Vagina (tissue), 2 donors: ENCODE measurements at regions not wholly inside any gene's neighbourhood (a gene's known extent, or its start where the extent isn't known, plus 50 kb on each side); places are given as distances from the start of the nearest gene placed in this dataset.

Experiments
- POLR2A ChIP-seq, 2 donors: fragments of 450-650 bp; IDR thresholded peaks; one replicate each; pipeline ENCODE4 v1.6.1; 2017; ENCODE audit warnings: antibody characterized with exemption in 2 of 2, mild to moderate bottlenecking in 2 of 2, moderate library complexity in 2 of 2
- POLR2AphosphoS5 ChIP-seq, 2 donors: sonication (generic); formaldehyde crosslinking; IDR thresholded peaks; one replicate each; pipeline ENCODE4 v1.9.0; 2017; ENCODE audit warnings: antibody characterized with exemption in 2 of 2, mild to moderate bottlenecking in 2 of 2, low read depth in 1 of 2; ENCODE audit not compliant: insufficient read depth in 1 of 2
- TF ChIP-seq, protein P1 (sequence below), 3 experiments: fragments of 450-650 bp in 2 of 3; fragments of 200-600 bp in 1 of 3; sonication (generic) in 1 of 3; IDR thresholded peaks; one replicate each; pipeline ENCODE4 v1.5.1; 2017 to 2019; ENCODE audit warnings: antibody characterized with exemption in 3 of 3, mild to moderate bottlenecking in 2 of 3, moderate library complexity in 2 of 3

DNA sequence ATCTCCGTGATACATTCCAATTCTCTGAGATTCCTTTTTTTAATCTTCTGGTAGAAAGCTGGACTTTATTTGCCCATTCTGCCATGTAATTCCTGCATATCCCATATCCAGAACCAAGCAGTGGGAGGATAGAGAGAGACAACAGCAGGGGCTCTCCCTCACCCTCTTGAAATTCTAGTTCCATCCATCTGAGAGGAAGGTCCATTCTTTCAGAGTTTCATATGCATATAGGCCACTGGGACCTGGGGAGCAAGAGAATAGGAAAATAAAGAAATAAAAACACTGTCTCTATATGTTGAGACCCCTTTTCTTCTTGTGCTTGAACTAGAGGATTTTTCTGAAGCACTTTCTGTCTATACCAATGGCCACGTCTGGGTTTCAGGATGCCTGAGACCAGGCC is 147.9 kb upstream of the STMND1 start:
- TF ChIP-seq POLR2A (IDR thresholded peaks at IDR 0.05) (no peak), POLR2AphosphoS5 (IDR thresholded peaks at IDR 0.05; ENCODE audit: insufficient read depth in 1 of 2, low read depth in 1 of 2) (no peak)
- TF ChIP-seq, protein P1, sequence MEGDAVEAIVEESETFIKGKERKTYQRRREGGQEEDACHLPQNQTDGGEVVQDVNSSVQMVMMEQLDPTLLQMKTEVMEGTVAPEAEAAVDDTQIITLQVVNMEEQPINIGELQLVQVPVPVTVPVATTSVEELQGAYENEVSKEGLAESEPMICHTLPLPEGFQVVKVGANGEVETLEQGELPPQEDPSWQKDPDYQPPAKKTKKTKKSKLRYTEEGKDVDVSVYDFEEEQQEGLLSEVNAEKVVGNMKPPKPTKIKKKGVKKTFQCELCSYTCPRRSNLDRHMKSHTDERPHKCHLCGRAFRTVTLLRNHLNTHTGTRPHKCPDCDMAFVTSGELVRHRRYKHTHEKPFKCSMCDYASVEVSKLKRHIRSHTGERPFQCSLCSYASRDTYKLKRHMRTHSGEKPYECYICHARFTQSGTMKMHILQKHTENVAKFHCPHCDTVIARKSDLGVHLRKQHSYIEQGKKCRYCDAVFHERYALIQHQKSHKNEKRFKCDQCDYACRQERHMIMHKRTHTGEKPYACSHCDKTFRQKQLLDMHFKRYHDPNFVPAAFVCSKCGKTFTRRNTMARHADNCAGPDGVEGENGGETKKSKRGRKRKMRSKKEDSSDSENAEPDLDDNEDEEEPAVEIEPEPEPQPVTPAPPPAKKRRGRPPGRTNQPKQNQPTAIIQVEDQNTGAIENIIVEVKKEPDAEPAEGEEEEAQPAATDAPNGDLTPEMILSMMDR (IDR thresholded peaks at IDR 0.05) = no peak
